Embryonic facial prominence (tissue), 1 donor: ENCODE measurements at regions not wholly inside any gene's neighbourhood (a gene's known extent, or its start where the extent isn't known, plus 50 kb on each side); places are given as distances from the start of the nearest gene placed in this dataset.
"Not testable (repeated sequence)": the region's sequence is repeated elsewhere in the genome, so short reads cannot be mapped to it uniquely, and the experiment has no call there.

Experiments used
- DNase-seq: peaks from one replicate; pipeline ENCODE4 v3.0.0-alpha.2; 2016; ENCODE audit errors: extremely low spot score

GRCh38 chr20:48231253-48231930 lies 446.1 kb upstream of the SULF2 start:
- no peak for DNase-seq

- no peak for DNase-seq
These were observed 444.9 kb upstream of the SULF2 start for GRCh38 chr20:48230216-48230615.

GRCh38 chr20:48227381-48227780 lies 442.1 kb upstream of the SULF2 start:
- DNase-seq: no peak

- DNase-seq: no peak
These were observed 441.4 kb upstream of the SULF2 start for GRCh38 chr20:48226642-48227041.

- DNase-seq: no peak
These were observed 439.3 kb upstream of the SULF2 start for GRCh38 chr20:48224533-48225050.

GRCh38 chr20:48223715-48224114 lies 438.4 kb upstream of the SULF2 start:
- no peak for DNase-seq

- DNase-seq: no peak
These were observed 437.4 kb upstream of the SULF2 start for GRCh38 chr20:48222595-48223180.

GRCh38 chr20:48220033-48220633 lies 434.9 kb upstream of the SULF2 start:
- no peak for DNase-seq

GRCh38 chr20:48219306-48219705 lies 434.0 kb upstream of the SULF2 start:
- no peak for DNase-seq

GRCh38 chr20:48217190-48217589 lies 431.9 kb upstream of the SULF2 start:
- no peak for DNase-seq

- no peak for DNase-seq
These were observed 430.3 kb upstream of the SULF2 start for GRCh38 chr20:48215536-48215935.

GRCh38 chr20:48214601-48215000 lies 429.3 kb upstream of the SULF2 start:
- DNase-seq: no peak

- DNase-seq: not testable (repeated sequence)
These were observed 428.4 kb upstream of the SULF2 start for GRCh38 chr20:48213635-48214034.

- DNase-seq: no peak
These were observed 427.7 kb upstream of the SULF2 start for GRCh38 chr20:48212806-48213509.

- no peak for DNase-seq
These were observed 426.6 kb upstream of the SULF2 start for GRCh38 chr20:48211847-48212246.

GRCh38 chr20:48211238-48211637 lies 426.0 kb upstream of the SULF2 start:
- no peak for DNase-seq

GRCh38 chr20:48210111-48211027 lies 425.1 kb upstream of the SULF2 start:
- DNase-seq: no peak

- no peak for DNase-seq
These were observed 423.8 kb upstream of the SULF2 start for GRCh38 chr20:48209102-48209501.

- no peak for DNase-seq
These were observed 422.9 kb upstream of the SULF2 start for GRCh38 chr20:48208176-48208575.

GRCh38 chr20:48207505-48207904 lies 422.2 kb upstream of the SULF2 start:
- no peak for DNase-seq

- DNase-seq: no peak
These were observed 420.5 kb upstream of the SULF2 start for GRCh38 chr20:48205786-48206185.
